NCI-H1092 treated with DMSO at 0.1 percent for 48 hours (cell line): ENCODE measurements at regions not wholly inside any gene's neighbourhood (a gene's known extent, or its start where the extent isn't known, plus 50 kb on each side); places are given as distances from the start of the nearest gene placed in this dataset.
"Not testable (repeated sequence)": the region's sequence is repeated elsewhere in the genome, so short reads cannot be mapped to it uniquely, and the experiment has no call there.

Experiments
- DNase-seq: peaks from one replicate; lab custom pipeline; 2025; lab: John Stamatoyannopoulos, UW

GRCh38 chr6:114638341-114638740, 295.5 kb upstream of the HS3ST5 start:
- no peak for DNase-seq

GRCh38 chr6:114634016-114634415, 291.2 kb upstream of the HS3ST5 start:
- no peak for DNase-seq

- not testable (repeated sequence) for DNase-seq
Observed at GRCh38 chr6:114626226-114626625, 283.4 kb upstream of the HS3ST5 start.

- no peak for DNase-seq
Observed at GRCh38 chr6:114619621-114620200, 276.9 kb upstream of the HS3ST5 start.

GRCh38 chr6:114611696-114612095, 268.9 kb upstream of the HS3ST5 start:
- DNase-seq: no peak

GRCh38 chr6:114608091-114608490, 265.3 kb upstream of the HS3ST5 start:
- no peak for DNase-seq

GRCh38 chr6:114605656-114606055, 262.8 kb upstream of the HS3ST5 start:
- no peak for DNase-seq

GRCh38 chr6:114600381-114600780, 257.6 kb upstream of the HS3ST5 start:
- no peak for DNase-seq

GRCh38 chr6:114595591-114595990, 252.8 kb upstream of the HS3ST5 start:
- no peak for DNase-seq

- no peak for DNase-seq
Observed at GRCh38 chr6:114595186-114595585, 252.4 kb upstream of the HS3ST5 start.

- DNase-seq: no peak
Observed at GRCh38 chr6:114592506-114592905, 249.7 kb upstream of the HS3ST5 start.

GRCh38 chr6:114588726-114589125, 245.9 kb upstream of the HS3ST5 start:
- no peak for DNase-seq

- no peak for DNase-seq
Observed at GRCh38 chr6:114586298-114586697, 243.5 kb upstream of the HS3ST5 start.

- no peak for DNase-seq
Observed at GRCh38 chr6:114581293-114581692, 238.5 kb upstream of the HS3ST5 start.

- no peak for DNase-seq
Observed at GRCh38 chr6:114580882-114581281, 238.1 kb upstream of the HS3ST5 start.

GRCh38 chr6:114579486-114579885, 236.7 kb upstream of the HS3ST5 start:
- DNase-seq: no peak

GRCh38 chr6:114577109-114577508, 234.3 kb upstream of the HS3ST5 start:
- no peak for DNase-seq

- DNase-seq: no peak
Observed at GRCh38 chr6:114576330-114576729, 233.5 kb upstream of the HS3ST5 start.

GRCh38 chr6:114569669-114570068, 226.8 kb upstream of the HS3ST5 start:
- DNase-seq: no peak

GRCh38 chr6:114564302-114564933, 221.6 kb upstream of the HS3ST5 start:
- DNase-seq: no peak

GRCh38 chr6:114559419-114559818, 216.6 kb upstream of the HS3ST5 start:
- DNase-seq: no peak

GRCh38 chr6:114558153-114558552, 215.3 kb upstream of the HS3ST5 start:
- no peak for DNase-seq

- DNase-seq: no peak
Observed at GRCh38 chr6:114556846-114557488, 214.1 kb upstream of the HS3ST5 start.

GRCh38 chr6:114550316-114550715, 207.5 kb upstream of the HS3ST5 start:
- no peak for DNase-seq
